IMR-90 (cell line): ENCODE measurements at regions not wholly inside any gene's neighbourhood (a gene's known extent, or its start where the extent isn't known, plus 50 kb on each side); places are given as distances from the start of the nearest gene placed in this dataset.
A peak's percentile ranks its signal among the peaks of the same experiment; 100 is the strongest.

Experiments used
- ATAC-seq: fragments of 200-7000 bp; cut with Tn5 transposase; 2 replicates; pipeline ENCODE4 v1.9.1; 2020; ENCODE audit warnings: low read depth, mild to moderate bottlenecking, moderate library complexity
- BruUV-seq: library from RNA; stranded (reverse); fragments of 400-500 nt; replicated peaks from 2 replicates; lab custom pipeline; 2021; lab: Mats Ljungman, UMichigan
- CTCF ChIA-PET: fragments of 300-600 bp; formaldehyde crosslinking; extraction: SDS; loops from one replicate; lab custom pipeline; 2021; ENCODE audit warnings: antibody characterized with exemption; lab: Yijun Ruan, JAX
- POLR2A ChIA-PET: fragments of 300-600 bp; sonication (Branson Sonifier 250); formaldehyde crosslinking; loops from one replicate; lab custom pipeline; 2022; ENCODE audit warnings: antibody characterized with exemption; ENCODE audit not compliant: unreplicated experiment; lab: Charles Lee
- DNase-seq: peaks from one replicate; pipeline ENCODE4 v3.0.0; 2013
- H2AFZ ChIP-seq: replicated peaks from 2 replicates; pipeline ENCODE3; 2013; ENCODE audit warnings: low read length, mild to moderate bottlenecking; ENCODE audit not compliant: poor library complexity
- H2AK5ac ChIP-seq: 2 replicates; pipeline ENCODE4 v1.6.1; 2013; ENCODE audit warnings: low read depth, low read length, inconsistent platforms
- H2AK9ac ChIP-seq: replicated peaks from 2 replicates; pipeline ENCODE3; 2013; ENCODE audit warnings: mild to moderate bottlenecking, low read depth, low read length, moderate library complexity; ENCODE audit not compliant: poor library complexity
- H2BK120ac ChIP-seq: 2 replicates; pipeline ENCODE4 v1.6.1; 2013; ENCODE audit warnings: low read depth, low read length, inconsistent platforms
- H2BK15ac ChIP-seq: 3 replicates; pipeline ENCODE4 v1.6.1; 2013; ENCODE audit warnings: low read depth, low read length, inconsistent platforms
- H2BK20ac ChIP-seq: 2 replicates; pipeline ENCODE4 v1.6.1; 2013; ENCODE audit warnings: low read depth, mild to moderate bottlenecking, inconsistent platforms, low read length, moderate library complexity
- H2BK5ac ChIP-seq: 2 replicates; pipeline ENCODE4 v1.6.1; 2013; ENCODE audit warnings: mild to moderate bottlenecking, low read depth, low read length, inconsistent platforms; ENCODE audit not compliant: poor library complexity, severe bottlenecking
- H3K14ac ChIP-seq: replicated peaks from 2 replicates; pipeline ENCODE4 v1.6.1; 2013; ENCODE audit warnings: low read depth, low read length, inconsistent platforms
- H3K18ac ChIP-seq: 2 replicates; pipeline ENCODE4 v1.6.1; 2013; ENCODE audit warnings: low read depth, low read length, control low read depth
- H3K23ac ChIP-seq: 2 replicates; pipeline ENCODE4 v1.6.1; 2013; ENCODE audit warnings: low read depth, low read length, inconsistent platforms
- H3K27ac ChIP-seq: 2 replicates; pipeline ENCODE4 v1.5.1; 2013; ENCODE audit warnings: mild to moderate bottlenecking, control low read depth, low read length; ENCODE audit not compliant: insufficient read depth
- H3K27me3 ChIP-seq: 2 replicates; pipeline ENCODE4 v1.6.1; 2013; ENCODE audit warnings: low read length; ENCODE audit not compliant: control insufficient read depth, insufficient read depth
- H3K36me3 ChIP-seq: 2 replicates; pipeline ENCODE4 v1.6.1; 2013; ENCODE audit warnings: low read length, mixed read lengths; ENCODE audit not compliant: control insufficient read depth, insufficient read depth
- H3K4ac ChIP-seq: 2 replicates; pipeline ENCODE4 v1.6.1; 2013; ENCODE audit warnings: low read depth, low read length, inconsistent platforms
- H3K4me1 ChIP-seq: 2 replicates; pipeline ENCODE4 v1.6.1; 2013; ENCODE audit warnings: low read length, mixed read lengths; ENCODE audit not compliant: control insufficient read depth, insufficient read depth
- H3K4me2 ChIP-seq: 2 replicates; pipeline ENCODE4 v1.6.1; 2013; ENCODE audit warnings: low read depth, mild to moderate bottlenecking, control low read depth, low read length, moderate library complexity
- H3K4me3 ChIP-seq: 2 replicates; pipeline ENCODE4 v1.5.1; 2013; ENCODE audit warnings: low read depth, mild to moderate bottlenecking, control low read depth, low read length, moderate library complexity; ENCODE audit not compliant: insufficient read depth
- H3K56ac ChIP-seq: 2 replicates; pipeline ENCODE4 v1.6.1; 2013; ENCODE audit warnings: low read length, inconsistent platforms; ENCODE audit not compliant: insufficient read depth; ENCODE audit errors: extremely low read depth
- H3K79me1 ChIP-seq, 2 experiments: 2 replicates each; pipeline ENCODE4 v1.6.1; 2013; ENCODE audit warnings: low read length in 2 of 2, inconsistent platforms in 1 of 2, low read depth in 1 of 2
- H3K9ac ChIP-seq: 2 replicates; pipeline ENCODE4 v1.6.1; 2013; ENCODE audit warnings: low read depth, low read length, control low read depth
- H3K9me1 ChIP-seq: 2 replicates; pipeline ENCODE4 v1.6.1; 2013; ENCODE audit warnings: low read length, inconsistent platforms; ENCODE audit not compliant: insufficient read depth
- H3K9me3 ChIP-seq: 2 replicates; pipeline ENCODE4 v1.6.1; 2013; ENCODE audit warnings: low read length; ENCODE audit not compliant: control insufficient read depth, insufficient read depth
- H4K20me1 ChIP-seq: 2 replicates; pipeline ENCODE4 v1.6.1; 2013; ENCODE audit warnings: low read length, inconsistent platforms; ENCODE audit not compliant: insufficient read depth
- H4K5ac ChIP-seq: 2 replicates; pipeline ENCODE4 v1.6.1; 2013; ENCODE audit warnings: mild to moderate bottlenecking, low read depth, low read length, control low read depth
- H4K8ac ChIP-seq, 2 experiments: 2 replicates each; pipeline ENCODE4 v1.6.1; 2013; ENCODE audit warnings: low read depth in 2 of 2, low read length in 2 of 2, control low read depth in 1 of 2, inconsistent platforms in 1 of 2
- H4K91ac ChIP-seq: 2 replicates; pipeline ENCODE4 v1.6.1; 2013; ENCODE audit warnings: low read depth, low read length, inconsistent platforms; ENCODE audit not compliant: insufficient read depth
- BHLHE40 ChIP-seq: fragments of 150-350 bp; IDR thresholded peaks from 2 replicates; pipeline ENCODE4 v1.6.1; 2016; ENCODE audit warnings: mild to moderate bottlenecking, low read depth, low read length
- CEBPB ChIP-seq: IDR thresholded peaks from 2 replicates; pipeline ENCODE4 v1.6.1; 2012; ENCODE audit warnings: low read depth, low read length, improper control_type of control experiment
- CHD1 ChIP-seq: IDR thresholded peaks from 2 replicates; pipeline ENCODE4 v1.6.1; 2012; ENCODE audit warnings: low read depth, low read length, improper control_type of control experiment
- ELK1 ChIP-seq: fragments of 150-350 bp; IDR thresholded peaks from 2 replicates; pipeline ENCODE4 v1.6.1; 2016; ENCODE audit warnings: low read depth, mild to moderate bottlenecking, low read length, moderate library complexity, borderline replicate concordance
- FOS ChIP-seq: fragments of 150-350 bp; IDR thresholded peaks from 2 replicates; pipeline ENCODE4 v1.6.1; 2016; ENCODE audit warnings: low read depth, low read length
- MAFK ChIP-seq: IDR thresholded peaks from 2 replicates; pipeline ENCODE4 v1.6.1; 2012; ENCODE audit warnings: low read depth, low read length, improper control_type of control experiment
- MAZ ChIP-seq: IDR thresholded peaks from 2 replicates; pipeline ENCODE4 v1.6.1; 2012; ENCODE audit warnings: low read depth, mild to moderate bottlenecking, low read length, improper control_type of control experiment, moderate library complexity, borderline replicate concordance
- MXI1 ChIP-seq: IDR thresholded peaks from 2 replicates; pipeline ENCODE4 v1.6.1; 2012; ENCODE audit warnings: low read depth, mild to moderate bottlenecking, low read length, moderate library complexity, borderline replicate concordance
- NFE2L2 ChIP-seq: fragments of 150-350 bp; IDR thresholded peaks from 2 replicates; pipeline ENCODE4 v1.6.1; 2016; ENCODE audit warnings: low read depth, mild to moderate bottlenecking, low read length
- POLR2A ChIP-seq: IDR thresholded peaks from 2 replicates; pipeline ENCODE4 v1.6.1; 2012; ENCODE audit warnings: mild to moderate bottlenecking, low read depth, low read length
- RAD21 ChIP-seq: IDR thresholded peaks from 2 replicates; pipeline ENCODE4 v1.6.1; 2012; ENCODE audit warnings: low read length, improper control_type of control experiment
- RCOR1 ChIP-seq: IDR thresholded peaks from 2 replicates; pipeline ENCODE4 v1.6.1; 2012; ENCODE audit warnings: mild to moderate bottlenecking, low read length, improper control_type of control experiment; ENCODE audit not compliant: insufficient replicate concordance
- RFX5 ChIP-seq: IDR thresholded peaks from 2 replicates; pipeline ENCODE4 v1.8.0; 2012; ENCODE audit warnings: low read depth, mild to moderate bottlenecking, low read length, moderate library complexity
- SMC3 ChIP-seq: fragments of 150-350 bp; IDR thresholded peaks from 2 replicates; pipeline ENCODE4 v1.6.1; 2016; ENCODE audit warnings: low read depth, mild to moderate bottlenecking, antibody characterized with exemption, low read length, moderate library complexity
- WGBS, 2 experiments: methylation state at CpG; one replicate each; pipeline versions ENCODE4 v1.1.5 to v1.1.7; 2013; ENCODE audit warnings: missing lambda C conversion rate in 2 of 2; ENCODE audit not compliant: insufficient read length in 1 of 2; ENCODE audit errors: extremely low coverage in 2 of 2; 5-methylcytosine and 5-hydroxymethylcytosine counted together
- dilution Hi-C: fragments of 300-500 bp; cut with HindIII; formaldehyde crosslinking; loops from one replicate; pipeline ENCODE4 v1.14.3; 2018; ENCODE audit warnings: low sequenced_read_pairs; ENCODE audit not compliant: unreplicated experiment
- in situ Hi-C: fragments of 300-500 bp; cut with MboI; formaldehyde crosslinking; loops from 3 replicates; pipeline ENCODE4 v1.14.3; 2019; ENCODE audit warnings: low sequenced_read_pairs, inconsistent platforms, mixed read lengths
- intact Hi-C: fragments of 100-400 bp; cut with micrococcal nuclease; formaldehyde crosslinking; loops from 2 replicates; pipeline ENCODE4 v1.10.0; 2022
- TF ChIP-seq, protein P1 (sequence below): fragments of 150-350 bp; IDR thresholded peaks from 2 replicates; pipeline ENCODE4 v1.6.1; 2017; ENCODE audit warnings: mild to moderate bottlenecking, antibody characterized with exemption, low read length, low read depth
- TF ChIP-seq, protein P2 (sequence below): conservative IDR thresholded peaks from 2 replicates; pipeline ENCODE4 v1.5.1; 2012; ENCODE audit warnings: mild to moderate bottlenecking, low read depth, low read length, improper control_type of control experiment

GRCh38 chr5:34516166-34516565 lies 140.0 kb upstream of the RAI14 start:
- H2AFZ ChIP-seq, result no peak overlapping the region
- ATAC-seq, result no peak

More at GRCh38 chr5:34516166-34516565, 140.0 kb upstream of the RAI14 start:
- Histone ChIP-seq H3K36me3 (no peaks in the 10 kb centered on the region), H3K4ac (peak overlapping the region; percentile 82), H3K27me3 (no peaks in the 10 kb centered on the region), H4K20me1 (no peaks in the 10 kb centered on the region), H3K14ac (0 out of 2 replicates have a peak overlapping the region, but pooled peaks have one; percentile 27), H4K91ac (no peak overlapping the region), H3K9me3 (no peaks in the 10 kb centered on the region), H3K27ac (no peak overlapping the region), H3K4me2 (no peak overlapping the region), H3K9ac (no peak overlapping the region), H3K56ac (no peak overlapping the region), H3K4me3 (no peak overlapping the region), H3K4me1 (peaks cover 9% of the 10 kb centered on the region), H2BK15ac (peak overlapping the region; percentile 95; the same call in 2 of the 3 replicates), H3K23ac (no peak overlapping the region), H2BK120ac (peak overlapping the region; percentile 82; the same call in 1 of the 2 replicates), H3K9me1 (peaks cover 6% of the 10 kb centered on the region; the same call in 1 of the 2 replicates), H3K79me1 (0 out of 4 replicates have a peak, but pooled peaks cover 0 to 4% of the 10 kb centered on the region in 2 experiments), H2AK5ac (peak overlapping the region; percentile 66; the same call in 1 of the 2 replicates), H4K5ac (no peak overlapping the region), H2BK20ac (peak overlapping the region; percentile 48; the same call in 1 of the 2 replicates), H2AK9ac (no peak overlapping the region), H2BK5ac (no peak overlapping the region), H4K8ac (no peak overlapping the region), H3K18ac (no peak overlapping the region)
- in situ Hi-C loops, result no loop called here
- CTCF ChIA-PET, result interaction anchor here (0.8 kb wide), 1 partner anchor 30 kb away, joined by 3 read pairs; no protein-coding TSS in a partner anchor
- intact Hi-C loops, result no loop called here
- no CpG with 5 or more reads among the region's 1 CpG for WGBS, 2 experiments
- POLR2A ChIA-PET, result no interaction called here
- no peak for DNase-seq
- dilution Hi-C loops, result no loop called here
- BruUV-seq, result no TSS peak
- TF ChIP-seq CEBPB (no peak), POLR2A (no peak), MAFK (no peak), BHLHE40 (no peak), MAZ (no peak), RCOR1 (no peak), RFX5 (no peak), SMC3 (no peak), MXI1 (no peak), RAD21 (no peak), FOS (no peak), NFE2L2 (no peak), CHD1 (no peak), ELK1 (no peak)
- TF ChIP-seq, protein P1, sequence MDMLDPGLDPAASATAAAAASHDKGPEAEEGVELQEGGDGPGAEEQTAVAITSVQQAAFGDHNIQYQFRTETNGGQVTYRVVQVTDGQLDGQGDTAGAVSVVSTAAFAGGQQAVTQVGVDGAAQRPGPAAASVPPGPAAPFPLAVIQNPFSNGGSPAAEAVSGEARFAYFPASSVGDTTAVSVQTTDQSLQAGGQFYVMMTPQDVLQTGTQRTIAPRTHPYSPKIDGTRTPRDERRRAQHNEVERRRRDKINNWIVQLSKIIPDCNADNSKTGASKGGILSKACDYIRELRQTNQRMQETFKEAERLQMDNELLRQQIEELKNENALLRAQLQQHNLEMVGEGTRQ, result no peak
- TF ChIP-seq, protein P2, sequence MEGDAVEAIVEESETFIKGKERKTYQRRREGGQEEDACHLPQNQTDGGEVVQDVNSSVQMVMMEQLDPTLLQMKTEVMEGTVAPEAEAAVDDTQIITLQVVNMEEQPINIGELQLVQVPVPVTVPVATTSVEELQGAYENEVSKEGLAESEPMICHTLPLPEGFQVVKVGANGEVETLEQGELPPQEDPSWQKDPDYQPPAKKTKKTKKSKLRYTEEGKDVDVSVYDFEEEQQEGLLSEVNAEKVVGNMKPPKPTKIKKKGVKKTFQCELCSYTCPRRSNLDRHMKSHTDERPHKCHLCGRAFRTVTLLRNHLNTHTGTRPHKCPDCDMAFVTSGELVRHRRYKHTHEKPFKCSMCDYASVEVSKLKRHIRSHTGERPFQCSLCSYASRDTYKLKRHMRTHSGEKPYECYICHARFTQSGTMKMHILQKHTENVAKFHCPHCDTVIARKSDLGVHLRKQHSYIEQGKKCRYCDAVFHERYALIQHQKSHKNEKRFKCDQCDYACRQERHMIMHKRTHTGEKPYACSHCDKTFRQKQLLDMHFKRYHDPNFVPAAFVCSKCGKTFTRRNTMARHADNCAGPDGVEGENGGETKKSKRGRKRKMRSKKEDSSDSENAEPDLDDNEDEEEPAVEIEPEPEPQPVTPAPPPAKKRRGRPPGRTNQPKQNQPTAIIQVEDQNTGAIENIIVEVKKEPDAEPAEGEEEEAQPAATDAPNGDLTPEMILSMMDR, result no peak
